NCI-H1105 treated with DMSO at 0.1 percent for 48 hours (cell line): ENCODE measurements at regions not wholly inside any gene's neighbourhood (a gene's known extent, or its start where the extent isn't known, plus 50 kb on each side); places are given as distances from the start of the nearest gene placed in this dataset.
"Not testable (repeated sequence)": the region's sequence is repeated elsewhere in the genome, so short reads cannot be mapped to it uniquely, and the experiment has no call there.

ENCODE experiments used
- DNase-seq: peaks from one replicate; lab custom pipeline; 2025; lab: John Stamatoyannopoulos, UW

DNA sequence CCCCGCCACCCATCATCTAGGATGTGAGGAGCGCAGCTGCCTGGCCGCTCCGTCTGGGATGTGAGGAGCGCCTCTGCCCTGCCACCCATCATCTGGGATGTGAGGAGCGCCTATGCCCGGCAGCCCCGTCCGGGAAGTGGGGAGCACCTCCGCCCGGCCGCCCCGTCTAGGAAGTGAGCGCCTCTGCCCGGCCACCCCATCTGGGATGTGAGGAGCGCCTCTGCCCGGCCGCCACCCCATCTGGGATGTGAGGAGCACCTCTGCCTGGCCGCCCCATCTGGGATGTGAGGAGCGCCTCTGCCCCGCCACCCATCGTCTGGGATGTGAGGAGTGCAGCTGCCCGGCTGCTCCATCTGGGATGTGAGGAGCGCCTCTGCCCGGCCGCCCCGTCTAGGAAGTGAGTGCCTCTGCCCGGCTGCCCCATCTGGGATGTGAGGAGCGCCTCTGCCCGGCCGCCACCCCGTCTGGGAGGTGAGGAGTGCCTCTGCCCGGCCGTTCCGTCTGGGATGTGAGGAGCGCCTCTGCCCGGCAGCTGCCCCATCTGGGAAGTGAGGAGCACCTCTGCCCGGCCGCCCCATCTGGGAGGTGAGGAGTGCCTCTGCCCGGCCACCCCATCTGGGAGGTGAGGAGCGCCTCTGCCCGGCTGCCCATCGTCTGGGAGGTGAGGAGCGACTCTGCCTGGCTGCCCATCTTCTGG is 1086.5 kb downstream of the TYW1 start:
- DNase-seq = not testable (repeated sequence)

DNA sequence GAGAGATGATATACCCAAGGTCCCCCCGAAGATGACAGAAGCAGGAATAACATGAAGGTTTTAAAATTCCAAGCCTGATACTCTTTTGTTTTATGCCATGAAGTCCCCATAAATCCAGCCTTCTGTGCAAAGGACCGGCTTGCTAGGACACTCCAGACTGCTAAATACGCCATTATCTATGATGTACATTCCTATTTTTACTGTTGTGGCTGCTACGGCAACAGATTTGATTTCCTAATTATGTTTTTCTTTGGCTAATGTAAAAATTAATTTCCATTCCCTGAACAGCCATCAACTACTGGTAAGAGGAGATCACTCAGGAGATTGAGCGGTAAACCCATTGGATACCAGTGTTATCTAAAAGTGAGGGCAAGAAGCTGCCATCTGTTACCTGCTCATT is 1090.8 kb downstream of the TYW1 start:
- no peak for DNase-seq

DNA sequence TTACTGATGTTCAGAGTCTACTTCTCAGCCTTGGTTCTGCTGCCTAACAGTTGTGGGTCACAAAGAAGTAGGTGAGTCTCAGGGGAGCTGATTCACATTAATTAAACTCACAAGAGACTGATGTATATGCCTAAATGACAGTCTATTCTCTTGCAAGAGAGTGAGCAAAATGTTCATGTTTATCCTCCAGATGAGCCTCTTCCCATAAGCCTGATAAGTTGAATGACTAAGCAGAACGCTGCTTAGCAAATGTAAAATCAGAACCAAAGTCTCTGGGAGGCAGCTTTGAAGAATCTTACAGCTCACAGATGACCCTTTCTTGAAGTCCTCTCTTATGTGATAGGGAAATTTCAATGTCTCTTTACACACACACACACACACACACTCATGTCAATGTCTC is 1092.2 kb downstream of the TYW1 start:
- no peak for DNase-seq

DNA sequence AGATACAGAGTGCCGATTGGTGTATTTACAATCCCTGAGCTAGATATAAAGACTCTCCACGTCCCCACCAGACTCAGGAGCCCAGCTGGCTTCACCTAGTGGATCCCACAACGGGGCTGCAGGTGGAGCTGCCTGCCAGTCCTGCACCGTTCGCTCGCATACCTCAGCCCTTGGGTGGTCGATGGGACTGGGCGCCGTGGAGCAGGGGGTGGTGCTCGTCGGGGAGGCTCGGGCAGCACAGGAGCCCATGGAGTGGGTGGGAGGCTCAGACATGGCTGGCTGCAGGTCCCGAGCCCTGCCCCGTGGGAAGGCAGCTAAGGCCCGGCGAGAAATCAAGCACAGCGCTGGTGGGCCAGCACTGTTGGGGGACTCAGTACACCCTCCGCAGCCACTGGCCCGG is 1093.6 kb downstream of the TYW1 start:
- not testable (repeated sequence) for DNase-seq

DNA sequence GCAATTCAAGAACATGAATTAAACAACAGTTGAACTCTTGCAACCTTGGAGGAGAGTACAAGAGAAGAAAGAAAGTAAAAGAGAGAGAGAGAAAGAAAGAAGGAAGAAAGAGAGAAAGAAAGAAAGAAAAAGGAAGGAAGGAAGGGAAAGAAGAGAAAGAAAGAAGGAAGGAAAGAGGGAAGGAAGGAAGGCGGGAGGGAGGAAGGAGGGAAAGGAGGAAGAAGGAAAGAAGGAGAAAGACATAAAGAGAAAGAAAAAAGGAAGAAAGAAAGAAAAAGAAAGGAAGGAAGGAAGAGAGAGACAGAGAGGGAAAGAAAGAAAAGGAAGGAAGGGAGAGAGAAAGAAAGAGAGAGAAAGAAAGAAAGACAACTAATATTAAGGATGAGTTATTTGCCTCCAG is 1106.7 kb downstream of the TYW1 start:
- no peak for DNase-seq

DNA sequence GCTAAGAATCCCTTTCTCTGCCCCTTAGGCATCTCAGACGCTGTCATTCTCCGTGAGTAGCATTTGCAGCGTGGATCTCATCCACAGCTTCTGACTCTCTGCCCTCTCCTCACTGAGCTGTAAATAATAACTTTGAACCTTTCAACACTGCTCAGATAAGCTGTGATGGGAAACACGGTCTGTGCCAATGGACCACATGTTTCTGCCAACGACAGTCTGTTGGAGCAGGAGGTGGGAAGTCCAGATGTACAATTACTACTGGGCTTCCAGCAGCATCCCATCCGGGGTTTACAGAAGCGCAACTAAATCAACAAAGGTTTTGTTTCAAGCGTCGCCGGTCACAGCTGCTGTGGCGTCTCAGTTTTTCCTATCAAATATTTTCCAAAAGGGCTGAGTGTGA is 1110.6 kb downstream of the TYW1 start:
- DNase-seq = no peak

DNA sequence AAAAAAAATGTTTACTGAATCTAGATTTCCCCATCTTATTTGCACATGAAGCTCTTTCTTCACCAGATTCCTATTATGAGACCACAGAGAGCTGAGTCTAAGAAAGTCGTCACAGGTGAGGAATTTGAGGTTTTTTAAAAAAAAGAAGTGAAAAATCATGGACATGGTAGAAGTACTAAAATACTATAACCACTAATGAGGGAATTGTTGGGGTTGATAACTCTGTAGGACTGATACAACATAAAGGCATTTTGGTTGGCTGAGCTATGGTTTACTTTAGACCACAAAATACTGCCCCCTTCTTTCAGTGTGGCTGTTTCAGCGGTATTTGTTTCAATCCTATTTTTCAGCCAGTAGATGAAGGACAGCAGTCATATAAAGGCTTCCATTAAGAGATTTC is 1111.3 kb downstream of the TYW1 start:
- DNase-seq = no peak

DNA sequence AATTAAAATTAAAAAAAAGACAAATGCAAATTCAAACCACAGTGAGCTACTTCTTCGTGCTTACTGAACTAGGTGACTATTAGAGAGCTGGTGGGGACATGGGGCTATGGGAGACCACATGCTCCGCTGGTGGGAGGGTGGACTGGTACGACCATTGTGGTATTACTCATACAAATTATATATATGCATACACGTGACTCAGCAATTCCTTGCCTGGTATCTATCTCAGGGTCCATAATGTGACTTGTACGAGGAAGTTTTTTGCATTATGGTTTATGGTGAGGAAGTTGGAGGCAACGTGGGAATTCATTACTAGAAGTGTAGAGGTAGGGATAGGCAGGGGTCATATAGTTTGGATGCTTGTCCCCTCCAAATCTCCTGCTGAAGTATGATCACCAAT is 1112.7 kb downstream of the TYW1 start:
- DNase-seq = no peak

DNA sequence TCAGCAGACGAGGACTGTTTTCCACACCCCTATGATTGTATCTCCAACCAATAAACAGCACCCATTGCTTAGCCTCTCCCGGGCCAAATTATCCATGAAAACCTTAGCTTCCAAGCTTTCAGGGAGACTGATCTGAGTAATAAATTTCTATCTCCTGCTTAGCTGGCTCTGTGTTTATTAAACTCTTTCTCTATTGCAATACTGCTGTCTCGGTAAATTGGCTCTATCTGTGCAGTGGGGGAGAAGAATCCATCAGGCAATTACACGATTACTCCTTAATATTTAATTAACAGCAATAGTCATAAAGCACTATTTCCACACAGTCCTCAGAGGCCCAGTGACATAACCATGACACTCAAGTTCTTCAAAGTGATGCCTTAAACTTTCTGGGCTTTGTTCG is 1122.8 kb downstream of the TYW1 start:
- no peak for DNase-seq

DNA sequence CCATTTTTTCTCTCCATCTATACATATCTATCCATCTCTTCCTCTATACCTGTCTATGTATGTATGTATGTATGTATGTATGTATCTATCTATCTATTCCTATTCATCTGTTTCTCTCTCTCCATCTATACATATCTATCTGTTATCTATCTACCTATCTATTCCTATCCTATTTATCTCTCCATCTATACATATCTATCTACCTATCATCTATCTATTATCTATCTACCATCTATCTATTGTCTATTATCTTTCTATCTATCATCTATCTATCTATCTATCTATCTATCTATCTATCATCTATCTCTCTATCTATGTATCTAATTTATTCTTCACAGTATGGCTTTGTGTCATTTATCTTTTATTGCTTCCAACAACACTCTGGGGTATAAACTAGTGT is 1124.4 kb downstream of the TYW1 start:
- no peak for DNase-seq

DNA sequence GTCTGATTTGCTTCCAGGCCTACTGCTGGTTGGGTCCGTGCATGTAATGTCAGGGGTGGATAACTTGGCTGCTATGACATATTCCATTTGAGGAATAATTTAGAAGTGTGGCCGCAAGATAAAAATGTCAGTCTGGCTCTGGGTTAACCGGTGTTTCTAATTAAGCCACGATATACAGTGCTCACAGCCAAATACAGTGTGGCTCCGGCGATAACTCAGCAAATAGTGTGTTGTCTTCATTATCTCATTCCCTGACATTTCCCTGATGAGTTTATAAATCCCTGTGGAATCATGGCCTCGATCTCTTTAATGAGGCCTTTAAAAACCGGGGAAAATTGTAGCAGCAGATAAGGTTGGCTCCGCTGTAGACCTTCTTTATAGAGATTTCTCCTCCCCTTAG is 1125.0 kb downstream of the TYW1 start:
- DNase-seq = no peak

DNA sequence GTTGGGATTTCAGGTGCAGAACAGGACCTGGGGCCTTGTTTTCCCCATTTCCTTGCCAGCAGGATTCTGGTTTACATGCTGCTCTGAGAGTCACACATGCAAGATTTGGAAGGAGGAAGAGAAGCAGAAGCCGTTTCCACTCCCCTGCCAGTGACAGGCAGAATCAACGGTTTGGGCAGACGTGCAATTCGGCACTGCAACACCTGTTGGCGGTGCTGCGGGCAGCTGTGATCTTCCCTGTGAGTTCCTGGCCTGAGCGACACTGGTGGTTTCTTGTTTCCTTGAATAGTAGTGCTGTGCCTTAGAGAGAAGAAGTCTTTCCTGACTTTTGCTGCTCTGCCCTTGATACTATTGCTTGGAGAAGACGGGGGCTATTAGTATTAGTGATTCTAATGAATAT is 1126.2 kb downstream of the TYW1 start:
- no peak for DNase-seq

DNA sequence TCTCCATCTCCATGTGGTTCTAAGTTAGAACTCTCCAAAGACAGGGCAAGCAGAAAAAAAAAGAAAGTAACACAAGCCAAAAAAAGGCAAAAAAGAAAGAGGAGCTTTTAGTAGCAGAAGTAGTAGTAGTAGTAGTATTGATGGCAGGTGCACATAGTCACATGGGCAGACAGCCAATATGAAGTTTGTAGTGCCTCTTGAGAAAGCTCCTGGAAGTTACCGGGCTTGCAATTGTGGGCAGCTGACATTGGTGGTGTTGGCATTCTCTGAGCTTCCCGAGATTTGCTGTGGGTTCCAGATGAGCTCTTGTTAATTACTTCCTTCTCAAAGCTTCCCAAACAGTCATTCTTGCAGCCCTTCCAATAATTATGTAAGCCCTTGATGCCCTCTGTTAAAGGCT is 1128.5 kb downstream of the TYW1 start:
- peak; percentile 96 for DNase-seq

DNA sequence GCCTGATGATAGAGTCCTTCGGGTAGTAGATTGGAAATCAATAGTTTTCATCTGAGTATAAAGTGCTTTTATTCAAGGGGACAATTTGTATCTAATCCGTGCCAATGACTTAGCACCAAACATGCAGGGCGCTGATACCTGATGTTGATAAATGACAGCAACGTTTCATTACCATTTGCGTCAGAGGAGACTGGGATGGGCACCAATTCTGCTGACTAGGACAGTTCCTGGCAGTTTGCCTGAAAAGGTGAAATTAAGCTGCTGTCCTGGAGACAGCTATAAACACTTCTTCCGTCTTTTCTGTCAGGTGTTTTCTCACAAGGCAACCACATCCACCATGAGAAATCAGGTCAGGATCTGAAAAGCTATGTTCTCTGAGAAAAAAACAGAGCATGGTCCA is 1136.4 kb downstream of the TYW1 start:
- peak; percentile 47 for DNase-seq

DNA sequence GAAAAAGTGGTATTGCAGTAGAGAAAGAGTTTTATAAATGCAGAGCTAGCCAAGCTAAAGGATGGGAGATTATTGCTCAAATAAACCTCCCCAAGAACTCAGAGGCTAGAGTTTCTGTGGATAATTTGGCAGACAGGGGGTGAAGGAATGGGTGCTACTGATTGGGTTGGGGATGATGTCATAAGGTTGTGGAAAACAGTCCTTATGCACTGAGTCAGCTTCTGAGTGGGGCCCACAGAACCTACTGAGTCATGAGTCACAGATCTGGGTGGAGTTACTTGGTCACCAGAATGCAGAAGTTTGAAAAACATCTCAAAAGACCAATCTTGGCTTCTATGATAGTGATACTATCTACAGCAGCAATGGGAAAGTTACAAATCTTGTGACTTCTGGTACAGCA is 1146.7 kb downstream of the TYW1 start:
- no peak for DNase-seq

DNA sequence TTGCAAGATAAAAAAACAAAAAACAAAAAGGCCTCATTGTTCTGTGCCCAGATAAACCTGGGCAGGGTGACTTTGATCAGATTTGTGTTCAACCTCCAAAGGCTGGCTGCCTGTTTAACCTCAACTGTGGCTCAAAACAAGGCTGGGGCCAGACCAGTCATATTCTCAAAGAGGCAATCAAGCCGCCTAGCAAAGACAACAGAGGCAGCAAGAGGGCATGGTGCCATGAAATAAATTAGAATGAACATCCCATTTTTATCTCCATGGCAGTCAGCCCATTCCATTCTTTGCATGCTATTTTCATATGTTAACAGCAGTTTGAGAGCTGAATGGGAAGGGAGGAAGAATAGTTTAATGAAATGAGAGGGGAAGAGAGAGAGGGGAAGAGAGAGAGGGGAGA is 1150.3 kb downstream of the TYW1 start:
- DNase-seq = peak; percentile 90

DNA sequence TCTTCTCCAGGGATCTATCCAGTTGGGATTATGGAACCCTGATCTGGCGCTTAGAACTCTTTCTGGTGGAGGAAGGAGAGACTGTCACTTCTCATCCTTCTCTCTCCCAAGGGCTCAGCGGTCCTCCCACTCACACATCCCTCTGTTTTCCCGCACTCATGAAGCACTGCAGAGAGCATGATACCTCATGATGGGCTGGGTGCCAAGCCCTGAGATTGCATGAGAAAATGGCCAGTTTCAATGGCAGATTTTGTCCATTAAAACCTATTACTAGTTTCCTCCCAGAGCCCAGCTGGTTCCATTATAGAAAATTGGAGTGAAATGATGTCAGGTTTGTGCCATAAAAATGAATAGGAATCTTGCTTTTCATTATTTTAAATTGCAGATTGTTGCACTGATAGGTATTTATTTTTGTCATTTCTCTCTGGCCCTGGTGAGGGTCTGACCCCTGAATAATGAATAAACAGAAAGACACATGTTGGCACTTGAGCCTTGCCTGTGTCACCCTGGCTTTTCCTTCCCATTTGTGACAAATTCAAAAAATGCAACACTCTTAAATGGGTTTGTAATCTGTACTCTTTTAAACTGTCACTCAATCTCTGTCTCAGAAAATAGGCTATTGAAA is 1151.1 kb downstream of the TYW1 start:
- peak; percentile 89 for DNase-seq

DNA sequence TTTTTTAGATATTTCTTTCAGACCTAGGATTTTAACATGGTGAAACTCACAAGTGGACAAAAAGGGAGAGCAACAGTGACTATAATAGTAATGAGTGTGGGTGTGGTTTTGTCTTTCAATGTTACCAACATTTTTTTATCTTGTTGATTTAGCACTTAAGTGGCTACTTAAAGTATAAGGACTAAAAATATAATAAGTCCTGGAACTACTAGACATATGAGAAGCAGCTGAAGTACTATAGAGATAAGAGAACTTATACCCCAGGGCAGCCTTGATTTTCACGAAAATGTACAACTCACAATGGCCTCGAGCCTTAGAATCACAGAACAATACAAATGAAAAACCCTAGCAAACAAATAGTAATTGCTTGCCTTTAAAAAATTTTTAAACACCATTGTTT is 1151.8 kb downstream of the TYW1 start:
- peak; percentile 80 for DNase-seq

DNA sequence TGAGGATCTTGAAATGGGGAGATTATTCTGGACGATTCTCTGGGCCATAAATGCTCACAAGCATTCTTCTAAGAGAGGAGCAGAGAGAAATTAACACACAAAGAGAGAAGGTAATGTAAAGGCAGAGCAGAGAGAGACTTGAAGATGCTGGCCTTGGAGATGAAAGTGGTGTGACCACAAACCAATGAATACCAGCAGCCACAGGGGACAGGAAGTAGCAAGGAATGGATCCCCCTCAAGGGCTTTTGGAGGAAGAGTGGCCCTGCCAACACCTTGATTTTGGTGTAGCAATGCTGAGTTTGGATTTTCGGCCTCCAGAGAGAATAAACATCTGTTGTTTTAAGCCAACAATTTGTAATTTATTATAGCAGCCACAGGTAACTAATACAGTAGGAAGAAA is 1155.6 kb downstream of the TYW1 start:
- DNase-seq = no peak

DNA sequence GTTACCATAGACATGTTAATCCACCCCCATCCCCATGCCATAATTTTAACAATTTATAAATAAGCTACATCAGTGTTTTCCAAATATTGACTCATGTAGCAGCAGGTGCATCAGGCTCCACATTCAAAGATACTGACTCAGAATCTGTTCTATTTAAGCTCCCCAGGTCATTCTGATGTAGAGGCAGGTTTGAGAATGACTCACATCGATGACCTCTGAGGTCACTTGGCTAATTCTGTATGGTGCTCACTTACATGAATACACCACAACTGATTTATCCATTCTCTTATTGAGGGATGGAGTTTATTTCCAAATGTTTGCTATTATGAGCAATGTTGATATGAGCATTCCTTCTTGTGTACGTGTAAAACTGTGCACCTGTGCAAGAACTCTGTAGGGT is 1159.0 kb downstream of the TYW1 start:
- no peak for DNase-seq

DNA sequence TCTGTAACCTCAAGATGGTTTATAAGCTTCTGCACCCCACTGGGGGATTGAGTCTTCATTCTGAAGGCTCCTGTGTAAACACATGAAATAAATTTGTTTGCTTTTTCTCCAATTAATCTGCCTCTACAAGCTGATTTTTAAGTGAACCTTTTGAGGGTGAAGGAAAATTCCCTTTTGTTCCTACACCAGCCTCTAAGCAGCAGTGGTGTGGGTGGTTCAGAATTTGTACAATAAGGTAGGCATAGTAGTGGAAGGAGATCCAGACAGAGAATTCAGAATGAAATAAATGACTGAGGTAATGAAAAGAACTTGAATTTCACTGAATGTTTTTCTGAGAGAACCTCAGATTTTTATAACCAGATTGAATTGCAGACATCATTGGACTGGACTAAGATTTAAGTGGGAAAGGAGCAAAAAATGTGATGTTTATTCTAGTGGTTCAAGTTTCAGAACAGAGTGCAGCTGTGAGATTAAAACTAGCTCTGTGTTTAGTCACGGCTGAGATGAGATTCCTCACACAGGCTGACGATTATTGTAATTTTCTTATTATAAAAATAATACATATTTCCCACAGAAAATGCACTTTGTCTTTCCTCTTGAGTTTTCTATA is 1162.2 kb downstream of the TYW1 start:
- no peak for DNase-seq

DNA sequence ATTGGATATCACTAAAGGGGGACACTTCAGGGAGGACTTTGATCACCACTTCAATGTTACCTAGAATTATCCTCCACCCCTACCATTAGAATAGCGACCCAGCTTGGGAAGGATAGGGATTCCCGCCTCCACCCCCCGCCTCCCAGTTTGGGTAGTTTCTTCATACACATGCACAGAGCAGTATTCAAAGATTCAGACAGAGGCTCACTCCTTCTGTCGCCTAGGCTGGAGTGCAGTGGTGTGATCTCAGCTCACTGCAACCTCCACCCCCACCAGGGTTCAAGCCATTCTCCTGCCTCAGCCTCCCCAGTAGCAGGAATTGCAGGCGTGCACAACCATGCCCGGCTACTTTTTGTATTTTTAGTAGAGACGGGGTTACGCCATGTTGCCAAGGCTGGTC is 1166.1 kb downstream of the TYW1 start:
- DNase-seq = no peak

DNA sequence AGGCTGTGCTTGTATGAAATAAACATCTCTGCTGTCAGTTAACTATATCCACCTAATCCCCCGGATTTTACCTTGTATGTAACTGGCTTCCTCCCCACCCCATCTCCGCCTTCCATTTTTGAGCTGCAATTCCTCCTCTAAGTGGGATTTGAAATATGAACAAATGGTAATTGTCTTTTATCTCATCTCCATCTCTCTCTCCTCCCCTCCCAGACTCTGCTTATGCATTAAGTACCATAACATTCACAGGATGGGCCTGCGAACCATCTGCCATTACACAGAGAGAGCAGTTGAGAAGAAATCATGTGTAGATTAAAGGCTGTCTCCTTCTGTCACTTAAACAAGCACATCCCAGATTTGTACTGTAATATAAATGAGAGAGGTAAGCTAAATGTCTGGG is 1169.9 kb downstream of the TYW1 start:
- DNase-seq = peak; percentile 16

DNA sequence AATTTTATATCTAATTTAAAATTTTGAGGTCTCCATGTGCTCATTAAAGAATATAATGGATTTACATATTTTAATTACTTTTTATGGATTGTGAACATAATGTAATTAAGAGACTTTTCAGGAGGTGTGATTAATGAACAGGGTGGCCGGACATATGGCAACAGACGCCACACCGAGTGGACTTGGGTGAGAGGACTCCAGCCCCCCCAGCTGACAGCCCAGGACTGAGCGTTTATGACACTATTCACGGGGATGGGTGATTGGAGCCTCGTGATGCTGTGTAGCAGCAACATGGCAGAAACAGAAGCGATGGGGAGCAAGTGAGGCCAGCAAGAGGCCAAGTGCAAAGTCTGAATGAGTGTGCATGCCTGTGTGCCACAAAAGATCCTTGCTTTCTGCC is 1176.9 kb downstream of the TYW1 start:
- no peak for DNase-seq
